ENCODE measurements at regions not wholly inside any gene's neighbourhood (a gene's known extent, or its start where the extent isn't known, plus 50 kb on each side); places are given as distances from the start of the nearest gene placed in this dataset.

DNA sequence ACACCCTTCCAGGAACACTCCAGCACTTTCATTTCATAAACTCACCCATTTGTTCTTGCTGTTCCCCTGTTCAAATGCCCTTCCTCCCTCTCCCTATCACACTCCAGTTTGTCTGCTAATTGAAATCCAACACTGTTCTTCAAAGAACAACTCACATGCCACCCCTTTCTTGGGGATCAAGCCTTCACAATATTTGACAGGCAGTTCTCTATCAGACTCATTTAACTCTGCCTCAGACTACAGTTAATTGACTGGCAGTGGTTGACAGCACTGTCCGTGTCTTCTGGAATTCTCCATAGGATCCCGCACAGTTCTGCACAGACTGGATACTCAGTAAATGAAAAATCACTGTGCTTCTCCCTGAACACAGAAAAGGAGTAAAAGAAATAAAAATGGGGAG lies 87.8 kb downstream of the PMP22 start:
- DNase-seq (ENCODE audit: low read depth) = no peak
- in situ Hi-C loops (cut with HindIII; ENCODE audit: low pct_unique_long_range_greater_than_20kb, low sequenced_read_pairs) = no loop called here

DNA sequence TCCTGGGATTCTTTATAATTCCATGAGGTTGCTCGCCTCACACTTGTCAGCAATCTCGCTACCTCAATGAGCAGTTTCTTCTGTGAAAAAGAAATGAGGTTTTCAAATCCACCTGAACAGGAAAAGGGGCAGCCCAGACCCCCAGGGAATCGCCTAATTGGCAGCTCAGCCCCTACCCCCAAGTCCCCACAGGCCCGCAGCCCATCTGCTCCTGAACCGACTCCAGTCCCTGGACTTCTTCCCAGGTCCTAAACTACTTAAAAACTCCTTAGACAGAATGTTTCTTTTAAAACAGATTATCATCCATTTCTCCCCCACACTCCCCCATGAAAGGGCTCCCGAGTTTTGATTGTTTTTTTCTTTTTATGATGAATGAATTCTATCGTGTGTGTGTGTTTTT lies 89.8 kb downstream of the PMP22 start:
- DNase-seq (ENCODE audit: low read depth) = no peak
- in situ Hi-C loops (cut with HindIII; ENCODE audit: low pct_unique_long_range_greater_than_20kb, low sequenced_read_pairs) = no loop called here

DNA sequence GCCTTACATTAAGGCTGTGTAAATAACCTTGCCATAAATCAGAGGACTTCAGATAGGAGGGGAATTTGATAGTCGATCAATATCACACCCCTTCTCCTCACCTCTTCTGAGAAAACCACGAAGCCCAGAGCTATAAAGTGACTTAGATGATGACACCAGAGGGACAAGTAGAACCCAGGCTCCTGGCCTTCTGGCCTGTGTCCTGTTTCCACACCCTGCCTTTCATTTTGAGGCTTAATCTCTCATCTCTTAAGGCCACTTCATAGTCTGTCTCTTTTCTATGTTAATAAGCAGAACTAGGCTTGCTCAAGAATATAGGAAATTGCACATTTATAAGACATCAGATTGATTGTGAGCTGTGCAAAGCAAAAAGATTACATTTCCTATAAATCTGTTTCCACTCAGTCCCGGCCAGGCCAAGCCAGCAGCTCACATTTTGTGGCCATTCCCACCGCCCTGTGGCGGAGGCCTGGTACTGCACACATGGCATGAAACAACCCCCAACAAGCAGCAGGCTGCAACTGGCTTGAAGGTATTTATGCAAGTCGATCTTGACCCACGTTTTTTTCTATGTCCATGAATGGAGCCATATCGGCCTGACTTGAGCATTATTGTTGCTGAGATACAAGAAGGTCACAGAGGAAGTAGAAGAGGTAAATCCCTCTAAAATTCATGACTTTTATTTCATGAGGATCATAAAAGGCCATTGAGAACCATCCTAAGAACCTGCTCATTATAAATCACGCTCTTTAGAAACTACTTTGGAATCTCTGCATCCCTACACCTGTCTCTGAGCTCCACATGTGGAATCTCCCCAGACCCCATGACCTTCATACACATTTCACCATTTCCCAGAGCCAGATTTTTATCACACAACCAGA lies 93.7 kb downstream of the PMP22 start:
- in situ Hi-C loops (cut with HindIII; ENCODE audit: low pct_unique_long_range_greater_than_20kb, low sequenced_read_pairs) = no loop called here
- DNase-seq (ENCODE audit: low read depth) = peak; percentile 22

DNA sequence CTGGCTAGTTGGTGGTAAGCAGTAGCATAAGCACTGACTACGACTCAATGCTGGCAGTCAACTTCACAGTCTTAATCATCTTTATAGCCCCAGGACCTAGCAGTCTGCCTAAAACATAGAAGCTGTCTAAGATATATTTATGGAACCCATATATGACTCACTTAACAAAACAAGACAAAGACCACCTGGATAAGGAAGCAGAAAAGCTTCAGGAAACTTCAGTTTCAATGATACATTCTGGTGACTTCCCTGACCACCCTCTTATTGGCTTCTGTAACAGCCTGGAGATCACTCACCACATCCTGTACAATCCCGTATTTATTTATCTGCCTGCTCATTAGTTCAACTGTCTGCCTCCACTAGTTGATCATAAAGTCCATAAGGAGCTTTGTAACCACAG lies 95.5 kb downstream of the PMP22 start:
- in situ Hi-C loops (cut with HindIII; ENCODE audit: low pct_unique_long_range_greater_than_20kb, low sequenced_read_pairs) = no loop called here
- DNase-seq (ENCODE audit: low read depth) = peak; percentile 56

- in situ Hi-C loops (cut with HindIII; ENCODE audit: low pct_unique_long_range_greater_than_20kb, low sequenced_read_pairs) = no loop called here
Observed at GRCh38 chr17:15168379-15168778, 96.7 kb downstream of the PMP22 start.

DNA sequence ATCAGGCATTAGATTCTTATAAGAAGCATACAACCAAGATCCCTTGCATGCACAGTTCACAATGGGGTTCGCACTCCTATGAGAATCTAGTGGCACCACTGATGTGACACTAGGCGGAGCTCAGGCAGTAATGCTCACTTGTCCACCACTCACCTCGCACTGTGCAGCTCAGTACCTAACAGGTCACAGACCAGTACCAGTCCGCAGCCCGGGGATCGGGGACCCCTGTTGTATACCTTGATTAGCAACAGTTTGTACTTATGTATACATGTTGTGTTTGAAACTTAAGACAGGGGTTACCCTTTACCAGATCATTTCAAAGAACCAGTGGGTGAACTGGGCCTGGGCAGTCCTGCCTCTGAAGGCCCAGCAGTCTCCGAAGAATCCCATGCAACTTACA lies 103.7 kb downstream of the PMP22 start:
- in situ Hi-C loops (cut with HindIII; ENCODE audit: low pct_unique_long_range_greater_than_20kb, low sequenced_read_pairs) = no loop called here
- DNase-seq (ENCODE audit: low read depth) = no peak

More at GRCh38 chr17:15168379-15168778, 96.7 kb downstream of the PMP22 start:
- no peak for DNase-seq (ENCODE audit: low read depth)

DNA sequence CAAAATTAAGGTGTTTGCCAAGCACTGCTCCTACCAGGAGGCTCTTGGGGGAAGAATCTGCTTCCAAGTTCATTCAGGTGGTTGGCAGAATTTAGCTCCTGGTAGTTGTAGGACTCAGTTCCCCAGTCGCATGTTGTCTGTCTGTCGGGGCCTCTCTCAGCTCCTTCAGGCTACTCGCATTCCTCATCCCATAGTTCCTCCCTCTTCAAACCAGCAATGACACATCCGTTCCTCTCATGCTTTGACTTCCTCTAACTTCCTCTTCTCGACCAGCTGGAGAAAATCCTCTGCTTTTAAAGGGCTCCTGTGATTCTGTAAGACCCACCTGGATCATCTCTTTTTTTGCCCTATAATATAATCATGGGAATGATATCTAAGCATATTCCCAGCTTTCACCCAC lies 108.1 kb downstream of the PMP22 start:
- in situ Hi-C loops (cut with HindIII; ENCODE audit: low pct_unique_long_range_greater_than_20kb, low sequenced_read_pairs) = no loop called here
- DNase-seq (ENCODE audit: low read depth) = no peak

GRCh38 chr17:15154618-15155017 lies 110.5 kb downstream of the PMP22 start:
- no peak for DNase-seq (ENCODE audit: low read depth)
- in situ Hi-C loops (cut with HindIII; ENCODE audit: low pct_unique_long_range_greater_than_20kb, low sequenced_read_pairs) = no loop called here

DNA sequence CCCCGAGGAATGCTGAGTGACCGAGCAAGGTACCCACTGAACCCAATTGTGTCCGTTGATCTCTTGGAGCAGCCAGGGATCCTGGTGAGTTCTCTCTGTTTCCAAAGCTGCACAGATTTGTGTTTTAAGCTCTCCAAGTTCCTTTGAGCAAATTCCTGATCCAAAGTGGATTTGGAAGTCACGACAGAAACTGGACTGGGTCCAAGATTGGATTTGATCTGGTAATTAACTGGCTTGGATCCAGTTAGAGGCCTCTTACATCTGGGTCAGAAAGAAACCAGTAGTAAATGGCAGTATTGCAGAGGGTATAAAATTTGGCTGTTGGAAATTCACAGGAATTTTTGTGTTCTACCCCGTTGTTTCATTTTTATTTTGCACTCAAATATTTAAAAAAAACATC lies 119.5 kb downstream of the PMP22 start:
- DNase-seq (ENCODE audit: low read depth) = no peak
- in situ Hi-C loops (cut with HindIII; ENCODE audit: low pct_unique_long_range_greater_than_20kb, low sequenced_read_pairs) = no loop called here

- DNase-seq (ENCODE audit: low read depth) = no peak
- in situ Hi-C loops (cut with HindIII; ENCODE audit: low pct_unique_long_range_greater_than_20kb, low sequenced_read_pairs) = no loop called here
Observed at GRCh38 chr17:15143524-15143923, 121.6 kb downstream of the PMP22 start.

- in situ Hi-C loops (cut with HindIII; ENCODE audit: low pct_unique_long_range_greater_than_20kb, low sequenced_read_pairs) = no loop called here
- DNase-seq (ENCODE audit: low read depth) = no peak
Observed at GRCh38 chr17:15134363-15134762, 130.8 kb downstream of the PMP22 start.

DNA sequence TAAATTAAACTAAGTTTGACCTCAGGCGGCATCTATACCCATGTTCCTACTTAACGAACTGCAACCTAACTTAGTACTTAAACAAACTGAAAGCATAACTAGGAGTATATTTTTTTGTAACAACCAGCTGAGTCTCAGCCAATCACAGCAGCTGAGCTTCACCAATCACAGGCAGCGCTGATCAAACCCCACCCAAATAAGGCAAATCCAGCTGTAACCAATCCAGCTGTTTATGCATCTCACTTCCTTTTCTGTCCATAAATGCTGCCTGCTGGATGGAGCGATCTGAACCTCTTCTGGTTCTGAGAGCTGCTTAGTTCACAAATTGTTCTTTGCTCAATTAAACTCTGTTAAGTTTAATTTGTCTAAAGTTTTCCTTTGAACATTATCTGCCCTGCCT lies 131.3 kb downstream of the PMP22 start:
- DNase-seq (ENCODE audit: low read depth) = no peak
- in situ Hi-C loops (cut with HindIII; ENCODE audit: low pct_unique_long_range_greater_than_20kb, low sequenced_read_pairs) = no loop called here

DNA sequence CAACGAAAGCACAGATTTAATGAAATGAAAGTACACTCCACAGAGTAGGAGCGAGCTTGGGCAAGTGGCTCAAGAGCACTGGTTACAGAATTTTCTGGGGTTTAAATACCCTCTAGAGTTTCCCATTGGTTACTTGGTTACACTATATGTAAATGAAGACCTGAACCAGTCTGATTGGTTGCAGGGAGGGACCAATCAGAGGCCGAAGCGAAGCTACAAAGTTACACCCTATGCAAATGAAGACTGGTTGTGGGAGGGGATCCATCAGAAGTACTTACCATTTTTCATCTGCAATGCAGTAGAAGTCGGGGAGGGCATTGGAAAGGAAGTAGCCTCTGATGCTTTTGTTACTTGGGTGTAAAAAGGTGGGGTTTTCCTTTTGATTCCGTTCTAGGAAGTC lies 132.0 kb downstream of the PMP22 start:
- DNase-seq (ENCODE audit: low read depth) = no peak
- in situ Hi-C loops (cut with HindIII; ENCODE audit: low pct_unique_long_range_greater_than_20kb, low sequenced_read_pairs) = no loop called here

GRCh38 chr17:15130426-15130825 lies 134.7 kb downstream of the PMP22 start:
- DNase-seq (ENCODE audit: low read depth) = no peak
- in situ Hi-C loops (cut with HindIII; ENCODE audit: low pct_unique_long_range_greater_than_20kb, low sequenced_read_pairs) = no loop called here

DNA sequence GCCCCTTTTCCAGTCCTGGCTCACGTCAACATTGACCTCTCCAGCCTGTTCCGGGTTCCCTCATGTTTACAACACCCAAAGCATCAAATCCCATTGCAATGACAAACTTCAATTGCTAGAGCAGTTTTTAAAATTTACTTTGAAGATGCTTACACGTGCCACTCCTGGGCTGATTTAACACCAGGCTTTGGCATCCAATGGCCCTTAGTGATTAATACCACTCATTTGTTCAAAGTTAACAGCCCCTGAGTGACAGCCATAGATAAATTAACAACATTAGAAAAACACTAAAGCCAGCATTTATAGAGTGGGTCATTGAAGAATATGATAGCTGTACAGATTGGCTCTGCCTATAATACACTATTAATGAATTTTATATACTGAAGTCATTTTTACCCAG lies 135.1 kb downstream of the PMP22 start:
- no peak for DNase-seq (ENCODE audit: low read depth)
- in situ Hi-C loops (cut with HindIII; ENCODE audit: low pct_unique_long_range_greater_than_20kb, low sequenced_read_pairs) = no loop called here

DNA sequence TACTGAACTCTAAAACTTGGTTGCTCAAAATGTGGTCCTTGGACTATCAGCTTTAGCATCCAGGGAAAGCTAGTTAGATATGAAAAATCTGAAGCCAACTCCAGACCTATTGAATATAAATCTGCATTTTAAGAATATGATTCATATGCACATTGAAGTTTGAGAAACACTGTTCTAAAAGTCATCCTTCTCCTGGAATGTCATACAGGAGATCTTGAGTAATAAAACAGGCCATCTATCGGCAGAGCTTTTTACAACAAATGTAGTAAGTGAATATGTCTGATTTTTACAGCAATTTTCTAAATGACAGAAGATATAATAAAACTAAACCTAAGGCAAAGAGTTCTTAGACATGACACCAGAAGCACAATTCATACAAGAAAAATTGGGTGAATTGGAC lies 140.4 kb downstream of the PMP22 start:
- in situ Hi-C loops (cut with HindIII; ENCODE audit: low pct_unique_long_range_greater_than_20kb, low sequenced_read_pairs) = no loop called here
- DNase-seq (ENCODE audit: low read depth) = no peak

- in situ Hi-C loops (cut with HindIII; ENCODE audit: low pct_unique_long_range_greater_than_20kb, low sequenced_read_pairs) = no loop called here
- DNase-seq (ENCODE audit: low read depth) = no peak
Observed at GRCh38 chr17:15124264-15124595, 140.9 kb downstream of the PMP22 start.

DNA sequence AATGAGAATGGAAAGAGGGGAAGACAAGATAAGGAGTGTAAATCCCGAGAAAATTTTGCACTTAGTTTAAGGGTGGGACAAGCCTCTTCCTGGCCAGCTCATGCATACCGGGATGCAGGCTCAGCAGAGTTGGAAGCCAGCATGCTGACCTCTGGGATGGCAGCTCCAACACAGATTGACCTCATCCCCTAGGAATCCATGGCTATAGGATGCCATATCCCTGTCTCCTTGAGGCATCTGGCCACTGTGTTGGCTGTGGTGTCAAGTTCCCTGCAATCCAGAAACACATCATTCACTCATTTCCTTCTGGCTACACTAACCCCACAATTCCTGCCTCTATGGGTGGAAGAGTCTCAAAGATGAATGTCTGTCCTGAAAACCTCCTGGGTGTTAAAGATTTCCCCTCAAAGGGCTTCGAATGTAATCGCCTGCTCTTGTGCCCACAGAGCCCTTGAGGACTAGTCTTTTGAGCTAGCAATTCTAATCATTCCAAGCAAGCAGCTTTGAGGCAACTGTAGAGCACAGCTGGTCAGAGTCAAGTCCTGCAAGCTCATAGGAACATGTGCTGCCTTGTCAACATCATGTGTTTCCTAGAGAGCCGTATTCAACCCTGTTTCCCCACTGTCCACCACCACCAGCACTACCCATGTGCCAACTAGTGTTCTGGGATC lies 141.4 kb downstream of the PMP22 start:
- DNase-seq (ENCODE audit: low read depth) = no peak
- in situ Hi-C loops (cut with HindIII; ENCODE audit: low pct_unique_long_range_greater_than_20kb, low sequenced_read_pairs) = no loop called here

DNA sequence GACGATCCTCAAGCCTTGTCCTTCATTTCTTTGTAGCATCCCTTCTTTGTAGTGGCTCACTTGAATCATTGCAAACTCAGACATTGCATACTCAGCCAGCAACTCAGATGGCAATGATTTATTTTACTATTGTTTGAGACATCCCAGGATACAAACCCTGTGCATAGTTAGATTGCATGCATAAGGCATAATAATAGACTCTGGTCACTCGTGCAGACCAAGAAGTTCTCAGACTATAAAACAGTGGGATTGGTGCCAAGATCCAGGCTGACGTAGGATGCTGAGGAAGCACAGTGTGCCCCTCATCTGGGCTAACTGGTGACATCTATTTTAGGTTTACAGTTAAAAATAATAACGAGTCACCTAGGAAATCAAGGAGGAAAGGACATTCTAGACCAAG lies 142.3 kb downstream of the PMP22 start:
- in situ Hi-C loops (cut with HindIII; ENCODE audit: low pct_unique_long_range_greater_than_20kb, low sequenced_read_pairs) = no loop called here
- no peak for DNase-seq (ENCODE audit: low read depth)

DNA sequence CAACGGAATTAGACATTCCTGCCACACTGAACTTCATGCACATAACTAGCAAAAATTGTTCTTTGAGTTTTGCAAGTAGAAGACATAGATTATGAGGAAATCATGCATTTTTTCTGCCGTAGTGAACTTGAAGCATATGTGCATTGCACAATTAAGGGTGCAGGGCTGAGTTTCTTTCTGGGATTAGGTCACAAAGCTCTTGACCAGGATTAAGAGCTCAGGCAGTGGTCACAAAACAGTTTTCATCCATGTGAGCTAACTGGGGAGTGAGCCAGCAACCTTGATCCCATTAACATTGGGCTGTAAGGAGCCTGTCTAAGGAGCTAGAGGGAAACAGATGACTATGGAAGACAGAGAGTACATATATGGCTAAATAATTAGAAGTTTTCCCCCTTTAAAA lies 143.7 kb downstream of the PMP22 start:
- DNase-seq (ENCODE audit: low read depth) = no peak
- in situ Hi-C loops (cut with HindIII; ENCODE audit: low pct_unique_long_range_greater_than_20kb, low sequenced_read_pairs) = no loop called here
